Mesodermal cell (in vitro differentiated cells): ENCODE measurements at regions not wholly inside any gene's neighbourhood (a gene's known extent, or its start where the extent isn't known, plus 50 kb on each side); places are given as distances from the start of the nearest gene placed in this dataset.
A peak's percentile ranks its signal among the peaks of the same experiment; 100 is the strongest.

ENCODE experiments used
- H3K27ac ChIP-seq: 2 replicates; pipeline ENCODE4 v1.7.0; 2013; ENCODE audit warnings: mild to moderate bottlenecking, low read depth, low read length, moderate library complexity; ENCODE audit not compliant: severe bottlenecking
- H3K36me3 ChIP-seq: 2 replicates; pipeline ENCODE4 v1.7.1; 2013; ENCODE audit warnings: mild to moderate bottlenecking, low read length, moderate library complexity; ENCODE audit not compliant: control insufficient read depth, insufficient read depth
- H3K4me1 ChIP-seq: one replicate; pipeline ENCODE4 v1.7.1; 2013; ENCODE audit warnings: mild to moderate bottlenecking, low read length; ENCODE audit not compliant: insufficient read depth, control insufficient read depth, poor library complexity, severe bottlenecking
- H3K4me3 ChIP-seq: 2 replicates; pipeline ENCODE4 v1.7.0; 2013; ENCODE audit warnings: low read length, control low read depth, mild to moderate bottlenecking; ENCODE audit not compliant: insufficient read depth, poor library complexity, severe bottlenecking; ENCODE audit errors: extremely low read depth
- H3K9me3 ChIP-seq: 2 replicates; pipeline ENCODE4 v1.7.1; 2013; ENCODE audit warnings: mild to moderate bottlenecking, low read length, moderate library complexity; ENCODE audit not compliant: control insufficient read depth
- WGBS, 2 experiments: methylation state at CpG; one replicate each; pipeline ENCODE4 v1.1.5; 2013; ENCODE audit warnings: missing lambda C conversion rate in 2 of 2; ENCODE audit not compliant: insufficient coverage in 2 of 2; 5-methylcytosine and 5-hydroxymethylcytosine counted together

GRCh38 chr1:58926152-58926551, 142.3 kb upstream of the JUN start:
- 83 to 100% methylated on average over 1 of the region's 1 CpG for WGBS, 2 experiments
- Histone ChIP-seq H3K27ac (no peak overlapping the region), H3K36me3 (no peaks in the 10 kb centered on the region), H3K9me3 (no peaks in the 10 kb centered on the region), H3K4me3 (no peak overlapping the region), H3K4me1 (peaks cover 13% of the 10 kb centered on the region)

DNA sequence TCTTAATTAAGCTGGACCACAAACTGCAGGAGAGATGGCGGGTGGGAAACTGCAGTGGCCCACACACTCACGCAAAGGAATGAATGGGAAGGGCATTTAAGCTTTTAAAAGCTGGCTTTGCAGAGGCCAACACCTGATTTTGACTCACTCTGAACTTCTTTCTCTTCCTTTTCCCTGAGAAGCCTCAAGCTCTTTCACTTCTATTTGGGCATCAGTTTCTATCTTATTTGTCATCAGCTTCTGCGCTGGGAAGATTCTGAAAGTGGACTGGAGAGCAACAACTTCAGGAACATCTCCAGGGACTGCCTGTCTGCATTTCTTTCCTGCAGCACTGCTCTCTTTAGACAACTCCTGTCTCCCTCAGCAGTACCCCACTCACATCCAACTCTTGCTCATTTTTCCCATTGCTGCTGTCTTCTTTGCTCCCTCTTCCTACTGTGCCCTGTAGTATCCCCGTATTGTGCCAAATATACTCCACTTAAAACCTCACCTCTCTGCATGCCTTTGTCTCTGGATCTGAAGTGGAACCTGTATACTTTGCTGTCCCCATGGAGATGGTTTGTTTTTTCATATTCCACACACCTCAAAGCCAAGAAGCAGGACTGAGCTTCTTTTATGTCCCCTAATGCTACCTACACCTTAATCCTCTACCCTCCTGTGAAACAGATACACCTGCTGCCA, 143.3 kb upstream of the JUN start:
- no peak overlapping the region for H3K27ac ChIP-seq
- no peaks in the 10 kb centered on the region for H3K9me3 ChIP-seq
- 75 to 97% methylated on average over 1 to 3 of the region's 4 CpGs for WGBS, 2 experiments

GRCh38 chr1:58927722-58928085, 143.9 kb upstream of the JUN start:
- H3K4me3 ChIP-seq = no peak overlapping the region
- 91 to 95% methylated on average over 2 of the region's 3 CpGs for WGBS, 2 experiments
- no peaks in the 10 kb centered on the region for H3K36me3 ChIP-seq
- no peak overlapping the region for H3K27ac ChIP-seq
- peaks cover 16% of the 10 kb centered on the region for H3K4me1 ChIP-seq
- no peaks in the 10 kb centered on the region for H3K9me3 ChIP-seq

More for the DNA sequence above, 143.3 kb upstream of the JUN start:
- Histone ChIP-seq H3K36me3 (no peaks in the 10 kb centered on the region), H3K4me1 (peaks cover 13% of the 10 kb centered on the region), H3K4me3 (no peak overlapping the region)

GRCh38 chr1:58928514-58928913, 144.7 kb upstream of the JUN start:
- WGBS, 2 experiments = 83 to 85% methylated on average over 6 of the region's 6 CpGs
- no peak overlapping the region for H3K27ac ChIP-seq

DNA sequence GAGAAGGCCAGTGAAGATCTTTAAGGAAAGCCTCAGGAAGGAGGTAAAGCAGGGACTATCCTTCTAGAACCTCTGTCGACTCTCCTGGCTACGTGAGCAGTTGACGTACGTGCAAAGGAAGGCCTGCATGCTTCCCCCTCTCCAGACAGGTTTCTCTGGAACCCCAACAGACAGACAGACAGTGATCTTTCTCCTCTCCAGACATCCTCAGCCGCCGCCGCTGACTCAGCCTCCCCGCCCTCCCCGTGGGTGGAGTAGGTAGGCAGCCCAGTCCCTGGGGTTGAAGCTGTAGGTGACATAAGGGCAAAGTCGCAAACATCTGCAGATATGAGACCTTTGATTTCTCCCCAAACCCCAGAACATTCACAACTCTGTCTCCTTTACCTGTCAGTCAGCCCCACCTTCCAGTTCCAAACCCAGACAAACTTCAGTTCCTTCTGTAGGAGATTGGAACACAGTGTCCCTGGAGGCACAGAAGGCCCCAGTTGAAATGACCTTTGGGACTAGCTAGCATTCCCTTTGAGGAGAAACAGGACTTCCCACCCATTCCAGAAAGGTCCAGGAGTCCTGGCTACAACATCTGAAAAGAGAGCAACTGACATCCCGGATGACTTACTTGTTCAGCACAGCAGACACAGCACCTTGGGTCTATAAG, 146.0 kb upstream of the JUN start:
- Histone ChIP-seq H3K4me1 (peaks cover 19% of the 10 kb centered on the region), H3K36me3 (no peaks in the 10 kb centered on the region), H3K9me3 (no peaks in the 10 kb centered on the region), H3K4me3 (no peak overlapping the region), H3K27ac (no peak overlapping the region)
- WGBS, 2 experiments = 69 to 74% methylated on average over 5 to 7 of the region's 11 CpGs

More at GRCh38 chr1:58928514-58928913, 144.7 kb upstream of the JUN start:
- Histone ChIP-seq H3K9me3 (no peaks in the 10 kb centered on the region), H3K36me3 (no peaks in the 10 kb centered on the region), H3K4me3 (no peak overlapping the region), H3K4me1 (peaks cover 19% of the 10 kb centered on the region)

DNA sequence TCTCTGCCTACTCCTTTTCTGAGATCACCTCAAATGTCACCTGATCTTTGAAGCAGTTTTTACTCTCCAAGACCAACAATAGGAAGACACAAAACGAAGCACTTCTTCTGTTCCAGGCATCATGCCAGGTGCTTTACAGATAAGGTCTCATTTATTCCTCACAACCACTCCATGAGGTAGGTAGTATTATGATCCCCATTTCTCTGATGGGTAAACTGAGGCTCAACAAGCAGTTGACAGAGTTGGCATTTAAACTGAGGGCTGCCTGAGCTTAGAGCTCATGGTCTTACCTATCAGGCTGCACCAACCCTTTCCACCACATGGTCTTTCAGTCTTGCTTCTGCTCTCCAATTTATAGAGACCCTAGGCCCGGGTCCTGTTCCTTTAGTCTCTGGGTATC, 147.2 kb upstream of the JUN start:
- Histone ChIP-seq H3K4me3 (no peak overlapping the region), H3K27ac (no peak overlapping the region), H3K4me1 (peaks cover 19% of the 10 kb centered on the region), H3K36me3 (no peaks in the 10 kb centered on the region), H3K9me3 (no peaks in the 10 kb centered on the region)
- 100% methylated on average over 1 of the region's 2 CpGs for WGBS, 2 experiments

DNA sequence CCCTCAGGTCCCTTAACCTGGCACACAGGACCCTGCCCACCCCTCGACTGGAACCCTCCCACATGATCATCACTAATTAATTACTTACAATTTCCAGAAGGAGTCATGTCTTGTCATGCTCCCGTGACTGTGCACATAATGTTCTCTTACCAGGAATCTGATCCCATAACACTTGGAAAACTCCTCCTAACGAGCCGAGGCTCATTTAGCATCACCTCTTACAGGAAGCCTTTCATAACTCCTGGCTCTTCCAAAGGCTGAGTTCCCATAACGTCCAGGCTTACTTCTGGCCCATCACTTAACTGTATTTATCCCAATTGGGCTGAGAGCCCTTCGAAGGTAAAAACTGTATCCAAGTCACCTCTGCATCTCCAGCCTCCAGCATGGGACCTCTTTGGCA, 147.9 kb upstream of the JUN start:
- peaks cover 19% of the 10 kb centered on the region for H3K4me1 ChIP-seq
- H3K36me3 ChIP-seq = no peaks in the 10 kb centered on the region
- no peak overlapping the region for H3K27ac ChIP-seq
- H3K4me3 ChIP-seq = no peak overlapping the region
- 78 to 90% methylated on average over 6 of the region's 6 CpGs for WGBS, 2 experiments
- no peaks in the 10 kb centered on the region for H3K9me3 ChIP-seq

DNA sequence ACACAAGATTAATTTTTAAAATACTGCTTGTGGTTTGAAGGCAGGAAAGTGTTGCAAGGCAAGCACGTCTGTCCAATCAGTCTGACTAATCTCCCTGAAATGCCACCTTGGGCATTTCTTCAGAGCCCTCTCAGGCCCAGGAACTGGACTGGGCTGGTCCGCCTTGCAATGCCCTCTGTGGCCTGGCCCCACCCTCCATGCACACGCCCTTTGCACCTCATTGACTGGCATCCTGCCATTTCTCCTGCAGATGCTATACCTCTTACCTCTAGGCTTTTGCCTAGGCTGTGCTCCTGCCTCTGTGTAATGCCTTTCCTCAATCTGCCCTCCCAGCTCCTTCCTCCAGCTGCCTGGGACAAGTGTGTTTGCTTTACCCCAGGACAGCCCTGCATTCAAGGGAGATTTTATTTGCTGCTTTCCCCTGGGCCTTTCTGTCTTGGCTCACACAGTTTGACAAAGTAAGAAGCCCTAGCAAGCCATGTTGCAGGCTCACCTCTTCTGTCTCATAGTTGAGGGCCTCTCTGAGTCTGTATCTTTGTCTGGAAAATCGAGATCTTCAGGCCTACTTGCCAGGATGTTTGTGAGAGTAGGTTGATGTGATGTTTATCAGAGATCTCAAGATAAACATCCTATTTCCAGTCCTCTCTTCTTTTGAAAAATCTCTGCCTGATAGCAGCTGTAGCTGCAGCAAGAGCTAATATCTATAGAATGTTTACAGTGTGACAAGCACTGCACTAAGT, 149.2 kb upstream of the JUN start:
- Histone ChIP-seq H3K9me3 (no peaks in the 10 kb centered on the region), H3K36me3 (no peaks in the 10 kb centered on the region), H3K4me1 (peaks cover 19% of the 10 kb centered on the region), H3K4me3 (no peak overlapping the region), H3K27ac (peak overlapping the region; percentile 60)
- WGBS, 2 experiments = 87 to 89% methylated on average over 3 of the region's 4 CpGs

- Histone ChIP-seq H3K4me1 (peaks cover 19% of the 10 kb centered on the region), H3K27ac (peak overlapping the region; percentile 60), H3K4me3 (no peak overlapping the region), H3K36me3 (no peaks in the 10 kb centered on the region), H3K9me3 (no peaks in the 10 kb centered on the region)
- WGBS, 2 experiments = no CpG with 5 or more reads among the region's 2 CpGs
Measured at GRCh38 chr1:58933599-58933926, 149.7 kb upstream of the JUN start.

DNA sequence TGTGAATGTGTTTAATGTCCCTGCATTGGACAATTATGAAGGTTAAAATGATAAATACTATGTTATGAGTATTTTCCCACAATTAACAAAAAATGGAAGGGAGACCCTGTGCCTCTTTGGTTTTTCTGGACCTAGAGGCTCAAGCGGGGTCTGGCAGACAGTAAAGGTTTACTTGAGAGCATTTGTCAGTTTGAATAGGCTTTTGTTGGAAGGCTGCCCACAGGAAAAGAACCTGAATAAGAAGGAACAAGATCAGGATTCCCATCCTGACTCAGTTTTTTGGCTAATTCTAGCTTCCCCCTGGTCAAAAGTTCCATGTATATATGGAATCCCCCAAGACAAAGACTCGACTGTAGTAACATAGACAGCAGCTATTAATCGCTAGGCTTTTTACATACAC, 150.9 kb upstream of the JUN start:
- peaks cover 10% of the 10 kb centered on the region for H3K4me1 ChIP-seq
- WGBS, 2 experiments = 100% methylated on average over 1 of the region's 3 CpGs; no CpG with 5 or more reads in 1 of the 2 experiments
- no peaks in the 10 kb centered on the region for H3K36me3 ChIP-seq
- no peak overlapping the region for H3K4me3 ChIP-seq
- H3K9me3 ChIP-seq = no peaks in the 10 kb centered on the region
- no peak overlapping the region for H3K27ac ChIP-seq

GRCh38 chr1:58936973-58937372, 153.1 kb upstream of the JUN start:
- peaks cover 8% of the 10 kb centered on the region for H3K4me1 ChIP-seq
- no peaks in the 10 kb centered on the region for H3K36me3 ChIP-seq
- H3K4me3 ChIP-seq = no peak overlapping the region
- WGBS, 2 experiments = 89 to 100% methylated on average over 1 to 2 of the region's 2 CpGs
- no peaks in the 10 kb centered on the region for H3K9me3 ChIP-seq
- H3K27ac ChIP-seq = no peak overlapping the region
